Endothelial cell of umbilical vein (primary cell): ENCODE measurements at regions not wholly inside any gene's neighbourhood (a gene's known extent, or its start where the extent isn't known, plus 50 kb on each side); places are given as distances from the start of the nearest gene placed in this dataset.

Experiments used
- BruUV-seq: library from RNA; stranded (reverse); fragments of 400-500 nt; replicated peaks from 2 replicates; lab custom pipeline; 2021; lab: Mats Ljungman, UMichigan
- CTCF ChIA-PET: fragments of 300-600, 350-600 bp; sonication (Branson Sonifier 250); formaldehyde crosslinking; loops from one replicate; lab custom pipeline; 2021; ENCODE audit warnings: antibody characterized with exemption, inconsistent platforms; lab: Charles Lee
- POLR2A ChIA-PET: fragments of 300-600, 350-600 bp; sonication (Branson Sonifier 250); formaldehyde crosslinking; loops from one replicate; lab custom pipeline; 2021; ENCODE audit warnings: antibody characterized with exemption, inconsistent platforms; lab: Charles Lee
- DNase-seq: peaks from one replicate; pipeline ENCODE4 v3.0.0-alpha.2; 2011; ENCODE audit warnings: low read depth, low spot score
- FAIRE-seq: peaks from 2 replicates; lab custom pipeline; 2011; peaks lifted over from hg19 to GRCh38; lab: Jason Lieb, UNC
- H2AFZ ChIP-seq: 2 replicates; pipeline ENCODE4 v1.6.0; 2012; ENCODE audit warnings: low read depth, low read length, control low read depth, inconsistent platforms
- H3K27ac ChIP-seq: 2 replicates; pipeline ENCODE4 v1.5.1; 2011; ENCODE audit warnings: low read depth, mild to moderate bottlenecking, control low read depth, low read length, moderate library complexity; ENCODE audit not compliant: insufficient read depth
- H3K27me3 ChIP-seq, 2 experiments: 2 replicates each; pipeline versions ENCODE4 v1.6.0 to v1.6.1; 2011; ENCODE audit warnings: low read length in 2 of 2, mixed read lengths in 1 of 2; ENCODE audit not compliant: control insufficient read depth in 2 of 2, insufficient read depth in 2 of 2
- H3K36me3 ChIP-seq, 2 experiments: 2 replicates in 1 of 2; 3 replicates in 1 of 2; pipeline ENCODE4 v1.5.1; 2011; ENCODE audit warnings: low read length in 2 of 2, mild to moderate bottlenecking in 1 of 2, moderate library complexity in 1 of 2; ENCODE audit not compliant: control insufficient read depth in 2 of 2, insufficient read depth in 2 of 2; ENCODE audit errors: extremely low read depth in 1 of 2
- H3K4me1 ChIP-seq: 3 replicates; pipeline ENCODE4 v1.5.1; 2011; ENCODE audit warnings: mild to moderate bottlenecking, low read length; ENCODE audit not compliant: control insufficient read depth, insufficient read depth; ENCODE audit errors: extremely low read depth
- H3K4me2 ChIP-seq: 2 replicates; pipeline ENCODE4 v1.6.1; 2011; ENCODE audit warnings: low read length, control low read depth, mixed read lengths; ENCODE audit not compliant: insufficient read depth
- H3K4me3 ChIP-seq, 3 experiments: fragments of 200-600 bp in 1 of 3; sonication (generic), shearing (Covaris generic) in 1 of 3; replicated peaks in 1 of 3; 2 replicates each; pipeline ENCODE4 v1.5.1; 2011 to 2016; ENCODE audit warnings: control low read depth in 3 of 3, low read length in 3 of 3, mild to moderate bottlenecking in 2 of 3, inconsistent platforms in 1 of 3, low read depth in 1 of 3, moderate library complexity in 1 of 3; ENCODE audit not compliant: insufficient read depth in 1 of 3
- H3K79me2 ChIP-seq: 2 replicates; pipeline ENCODE4 v1.6.0; 2012; ENCODE audit warnings: low read length, inconsistent platforms; ENCODE audit not compliant: control insufficient read depth, insufficient read depth
- H3K9ac ChIP-seq: replicated peaks from 2 replicates; pipeline ENCODE3; 2011; ENCODE audit warnings: low read length, control low read depth; ENCODE audit not compliant: insufficient read depth; ENCODE audit errors: extremely low read depth
- H3K9me1 ChIP-seq: replicated peaks from 3 replicates; pipeline ENCODE4 v1.6.0; 2011; ENCODE audit warnings: mild to moderate bottlenecking, low read length; ENCODE audit not compliant: control insufficient read depth, insufficient read depth; ENCODE audit errors: extremely low read depth
- H3K9me3 ChIP-seq: replicated peaks from 2 replicates; pipeline ENCODE4 v1.5.1; 2012; ENCODE audit warnings: low read length, inconsistent platforms; ENCODE audit not compliant: control insufficient read depth, insufficient read depth
- H4K20me1 ChIP-seq: replicated peaks from 2 replicates; pipeline ENCODE3; 2011; ENCODE audit warnings: mild to moderate bottlenecking, low read length; ENCODE audit not compliant: control insufficient read depth, insufficient read depth; ENCODE audit errors: extremely low read depth
- CTCF ChIP-seq, 2 donors: IDR thresholded peaks; 1 replicate in 1 of 2; 2 replicates in 1 of 2; pipeline ENCODE4 v1.5.1; 2011; ENCODE audit warnings: low read length in 2 of 2, mild to moderate bottlenecking in 2 of 2, moderate library complexity in 2 of 2, control low read depth in 1 of 2, inconsistent platforms in 1 of 2, low read depth in 1 of 2; ENCODE audit not compliant: insufficient read depth in 1 of 2; ENCODE audit errors: extremely low read depth in 1 of 2
- EZH2 ChIP-seq: IDR thresholded peaks from 2 replicates; pipeline ENCODE4 v1.6.1; 2012; ENCODE audit warnings: borderline replicate concordance, low read depth, mild to moderate bottlenecking, moderate library complexity, low read length, inconsistent platforms; ENCODE audit not compliant: severe bottlenecking
- FOS ChIP-seq: IDR thresholded peaks from 2 replicates; pipeline ENCODE4 v1.6.1; 2011; ENCODE audit warnings: mild to moderate bottlenecking, low read length, moderate library complexity, borderline replicate concordance; ENCODE audit not compliant: insufficient read depth
- GATA2 ChIP-seq: IDR thresholded peaks from 2 replicates; pipeline ENCODE4 v1.7.0; 2011; ENCODE audit warnings: low read depth, mild to moderate bottlenecking, moderate library complexity, mixed read lengths, low read length; ENCODE audit not compliant: insufficient read length, insufficient read depth
- JUN ChIP-seq: IDR thresholded peaks from 2 replicates; pipeline ENCODE4 v1.6.1; 2011; ENCODE audit warnings: borderline replicate concordance, low read depth; ENCODE audit not compliant: insufficient read length, insufficient read depth
- MAX ChIP-seq: IDR thresholded peaks from 2 replicates; pipeline ENCODE4 v1.6.1; 2011; ENCODE audit not compliant: insufficient read depth, insufficient read length
- MYC ChIP-seq: IDR thresholded peaks from one replicate; pipeline ENCODE4 v1.6.1; 2011; ENCODE audit warnings: mild to moderate bottlenecking, low read depth, low read length
- POLR2A ChIP-seq: IDR thresholded peaks from 2 replicates; pipeline ENCODE4 v1.6.1; 2012; ENCODE audit warnings: low read depth, mild to moderate bottlenecking, control low read depth, low read length
- POLR2AphosphoS5 ChIP-seq: IDR thresholded peaks from 2 replicates; pipeline ENCODE4 v1.6.1; 2012; ENCODE audit warnings: low read depth, mild to moderate bottlenecking, control low read depth, low read length, moderate library complexity; ENCODE audit not compliant: insufficient read depth
- dilution Hi-C: fragments of 300-500 bp; cut with MboI; formaldehyde crosslinking; loops from one replicate; pipeline ENCODE4 v1.15.0; 2019; ENCODE audit warnings: low sequenced_read_pairs; ENCODE audit not compliant: extremely low pct_ligation_motif_present
- intact Hi-C: fragments of 100-400 bp; cut with micrococcal nuclease; formaldehyde crosslinking; loops from one replicate; pipeline ENCODE4 v1.10.0; 2022

GRCh38 chr18:51988277-51988676 is 351.7 kb upstream of the DCC start:
- H3K9ac ChIP-seq, result no peak overlapping the region
- dilution Hi-C loops, result no loop called here
- DNase-seq (no peak), FAIRE-seq (no peak)
- intact Hi-C loops, result no loop called here
- H3K4me1 ChIP-seq, result no peaks in the 10 kb centered on the region
- H3K4me2 ChIP-seq, result no peak overlapping the region
- H3K36me3 ChIP-seq, result no peaks in the 10 kb centered on the region
- peaks cover 2% of the 10 kb centered on the region for H3K9me3 ChIP-seq
- CTCF ChIA-PET, result no interaction called here
- H3K4me3 ChIP-seq, result no peak overlapping the region
- H2AFZ ChIP-seq, result no peak overlapping the region
- TF ChIP-seq MAX (no peak), FOS (no peak), POLR2A (no peak), GATA2 (no peak), EZH2 (no peak), POLR2AphosphoS5 (no peak)
- no TSS peak for BruUV-seq
- H3K27ac ChIP-seq, result no peak overlapping the region
- no peaks in the 10 kb centered on the region for H3K79me2 ChIP-seq
- POLR2A ChIA-PET, result no interaction called here
- H3K9me1 ChIP-seq, result no peaks in the 10 kb centered on the region
- H4K20me1 ChIP-seq, result no peaks in the 10 kb centered on the region
- no peaks in the 10 kb centered on the region for H3K27me3 ChIP-seq

GRCh38 chr18:51997129-51997528 is 342.9 kb upstream of the DCC start:
- peaks cover 4% of the 10 kb centered on the region for H3K9me3 ChIP-seq
- no peaks in the 10 kb centered on the region for H3K79me2 ChIP-seq
- H2AFZ ChIP-seq, result no peak overlapping the region
- dilution Hi-C loops (no loop called here), intact Hi-C loops (no loop called here)
- no peaks in the 10 kb centered on the region for H4K20me1 ChIP-seq
- H3K9me1 ChIP-seq, result no peaks in the 10 kb centered on the region
- no peaks in the 10 kb centered on the region for H3K36me3 ChIP-seq
- no TSS peak for BruUV-seq
- H3K27me3 ChIP-seq, result no peaks in the 10 kb centered on the region
- TF ChIP-seq POLR2A, result no peak
- TF ChIP-seq GATA2, result no peak
- no peak for TF ChIP-seq CTCF (IDR thresholded peaks at IDR 0.05; ENCODE audit: extremely low read depth in 1 of 2, insufficient read depth in 1 of 2, low read depth in 1 of 2, low read length in 2 of 2)
- no peak for TF ChIP-seq JUN
- no peak for TF ChIP-seq MYC
- no peak for TF ChIP-seq EZH2
- no peak for TF ChIP-seq FOS
- no peak for TF ChIP-seq POLR2AphosphoS5
- no peak for TF ChIP-seq MAX
- ChIA-PET CTCF (no interaction called here), POLR2A (no interaction called here)
- no peak overlapping the region for H3K4me2 ChIP-seq
- no peak for FAIRE-seq
- H3K9ac ChIP-seq, result no peak overlapping the region
- H3K27ac ChIP-seq, result no peak overlapping the region
- no peak overlapping the region for H3K4me3 ChIP-seq
- no peak for DNase-seq
- no peaks in the 10 kb centered on the region for H3K4me1 ChIP-seq
